GM19240 (cell line): ENCODE measurements at regions not wholly inside any gene's neighbourhood (a gene's known extent, or its start where the extent isn't known, plus 50 kb on each side); places are given as distances from the start of the nearest gene placed in this dataset.

Experiments
- DNase-seq: peaks from one replicate; pipeline ENCODE4 v3.0.0; 2011; ENCODE audit warnings: low spot score; ENCODE audit not compliant: insufficient read length

DNA sequence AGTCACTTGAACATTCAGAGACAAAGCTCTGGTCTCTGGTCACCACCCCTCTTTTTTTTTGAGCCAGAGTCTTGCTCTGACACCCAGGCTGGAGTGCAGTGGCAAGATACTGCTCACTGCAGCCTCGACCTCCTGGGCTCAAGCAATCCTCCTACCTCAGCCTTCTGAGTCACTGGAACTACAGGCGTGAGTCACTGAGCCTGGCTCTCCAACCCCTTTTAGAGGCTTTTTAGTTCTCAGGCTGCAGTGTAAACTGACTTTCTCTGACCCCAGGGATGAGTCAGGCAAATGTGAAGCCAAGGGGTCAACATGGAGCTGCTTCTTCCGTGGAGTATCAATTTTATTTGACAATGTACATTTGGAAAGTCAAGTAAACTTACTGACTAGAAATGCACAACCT, 229.2 kb downstream of the PTTG2 start:
- no peak for DNase-seq

DNA sequence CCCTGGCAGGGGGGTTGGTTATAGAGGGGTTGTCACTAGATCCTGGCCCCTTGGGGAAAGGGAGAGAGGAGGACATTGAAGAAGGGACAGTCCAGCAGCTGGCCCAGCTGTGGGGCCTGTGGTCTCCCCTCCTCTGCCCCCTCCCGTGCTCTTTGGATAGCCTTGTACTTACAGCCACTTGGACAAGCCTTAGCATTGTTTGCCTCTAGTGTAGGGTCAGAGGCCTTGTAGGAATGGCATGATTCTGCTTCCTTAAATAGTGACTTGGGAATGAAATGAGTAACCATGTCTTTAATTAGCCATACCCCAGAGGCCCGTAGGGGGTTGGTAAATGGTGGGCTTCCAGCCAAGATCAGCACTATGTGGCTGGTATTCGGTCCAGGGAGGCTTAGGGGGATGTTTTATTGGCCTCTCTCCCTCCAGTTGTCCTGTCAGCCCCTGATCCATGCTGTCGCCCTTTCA, 230.6 kb downstream of the PTTG2 start:
- DNase-seq: no peak

DNA sequence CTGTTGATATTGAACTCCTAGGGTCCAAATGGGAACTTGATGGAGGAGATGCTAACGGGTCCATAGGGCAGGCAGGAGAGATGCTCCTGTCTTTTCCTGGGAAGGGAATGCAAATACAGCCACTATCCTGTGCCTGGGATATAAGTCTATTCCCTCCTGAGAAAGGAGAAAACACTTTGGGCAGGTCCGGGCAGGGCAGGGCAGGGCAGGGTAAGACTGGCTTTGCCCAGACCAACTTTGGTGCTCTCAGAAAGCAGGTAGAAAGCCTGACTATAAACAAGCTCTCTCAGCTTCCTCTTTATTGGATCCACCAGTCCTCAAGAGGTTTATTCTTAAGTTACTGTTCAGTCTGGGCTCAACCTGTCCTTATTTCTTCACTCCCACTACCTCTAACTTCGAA, 232.3 kb downstream of the PTTG2 start:
- DNase-seq: no peak

DNA sequence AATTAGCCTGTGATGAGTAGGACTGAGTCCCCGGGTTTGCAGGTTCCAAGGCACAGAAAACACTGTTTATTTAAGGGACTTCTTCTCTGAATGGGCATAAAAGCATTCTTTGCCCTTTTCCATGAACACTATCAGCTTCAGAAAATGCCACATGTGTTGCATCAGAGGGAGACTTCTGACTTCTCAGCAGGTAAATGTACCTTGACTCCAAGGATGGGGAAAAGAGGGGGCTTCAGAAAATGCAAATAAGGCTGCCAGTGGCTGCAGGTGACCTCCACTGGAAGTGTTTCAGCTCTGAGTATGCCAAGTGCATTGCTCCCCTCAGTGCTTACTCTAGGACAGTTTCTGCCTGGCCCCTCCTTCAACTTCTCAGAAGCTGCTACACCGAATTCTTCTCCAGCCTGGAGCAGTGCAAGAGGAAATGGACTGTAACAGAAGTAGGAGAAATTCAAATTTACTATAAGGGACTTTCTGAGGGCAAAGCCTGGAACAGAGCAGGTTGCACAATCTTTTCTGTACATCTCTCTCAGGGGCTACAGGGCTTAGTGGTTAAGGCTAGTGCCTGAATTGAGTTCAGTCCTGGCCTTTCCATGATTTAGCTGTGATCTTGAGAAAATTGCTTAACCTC, 233.2 kb downstream of the PTTG2 start:
- no peak for DNase-seq

- DNase-seq: no peak
These were observed 233.9 kb downstream of the PTTG2 start for GRCh38 chr4:38194047-38194602.

DNA sequence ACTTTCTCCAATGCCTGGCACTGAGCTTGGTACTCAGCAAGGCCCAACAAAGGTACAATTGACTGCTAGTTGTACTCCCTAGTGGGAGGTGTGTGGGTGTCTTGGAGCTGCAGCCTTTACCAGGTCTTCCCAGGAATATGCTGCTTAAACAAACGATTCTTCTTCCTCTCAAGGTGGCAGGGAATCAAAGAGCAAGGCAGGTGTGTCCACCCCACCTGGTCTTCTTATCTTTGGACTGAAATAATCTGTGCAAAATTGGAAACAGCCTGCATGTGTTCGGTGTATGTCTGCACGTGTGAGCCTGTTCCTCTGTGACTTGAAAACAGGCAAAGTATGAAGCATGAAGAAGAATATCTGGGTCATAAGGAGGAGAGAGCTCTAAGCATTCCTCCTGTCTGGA, 235.3 kb downstream of the PTTG2 start:
- DNase-seq: no peak

GRCh38 chr4:38195911-38196310, 235.7 kb downstream of the PTTG2 start:
- no peak for DNase-seq

DNA sequence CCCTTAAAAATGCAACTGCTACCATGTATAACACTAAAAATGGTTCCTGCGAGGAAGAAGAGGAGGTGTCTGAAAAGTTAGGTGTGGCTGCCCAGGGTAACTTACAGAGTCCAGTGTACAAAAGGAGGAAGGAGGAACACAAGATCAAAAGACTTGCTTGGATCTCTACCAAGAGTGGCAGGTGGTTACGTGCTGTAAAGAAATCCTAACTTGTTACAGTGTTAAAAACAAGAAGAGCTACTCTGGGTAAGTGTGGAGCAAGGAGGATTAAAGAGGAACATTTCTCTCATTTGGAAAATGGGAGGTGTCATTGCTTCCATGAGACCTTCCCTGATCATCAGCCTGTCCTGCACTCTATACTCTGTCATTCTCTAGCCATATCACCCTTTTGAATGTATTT, 242.0 kb downstream of the PTTG2 start:
- no peak for DNase-seq

DNA sequence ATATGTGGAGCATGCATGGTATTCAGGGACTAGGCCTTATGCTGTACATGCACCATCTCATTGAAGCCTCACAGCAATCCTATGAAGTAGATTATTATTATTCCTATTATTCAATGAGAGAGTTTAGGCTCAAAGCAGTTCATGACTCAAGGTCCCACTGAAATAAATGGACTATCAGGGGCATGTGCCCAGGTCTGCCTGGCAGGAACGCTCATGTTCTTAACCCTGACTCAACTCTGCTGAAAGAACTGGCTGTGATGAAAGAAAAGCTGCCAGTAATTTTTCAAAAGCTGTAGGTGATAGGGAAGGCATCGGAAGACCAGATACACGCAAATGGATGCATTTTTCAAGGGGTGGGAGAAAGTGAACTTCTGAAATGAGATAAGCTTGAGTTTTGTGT, 243.4 kb downstream of the PTTG2 start:
- no peak for DNase-seq

- DNase-seq: no peak
These were observed 244.3 kb downstream of the PTTG2 start for GRCh38 chr4:38204339-38205035.

- no peak for DNase-seq
These were observed 245.1 kb downstream of the PTTG2 start for GRCh38 chr4:38205261-38205660.

DNA sequence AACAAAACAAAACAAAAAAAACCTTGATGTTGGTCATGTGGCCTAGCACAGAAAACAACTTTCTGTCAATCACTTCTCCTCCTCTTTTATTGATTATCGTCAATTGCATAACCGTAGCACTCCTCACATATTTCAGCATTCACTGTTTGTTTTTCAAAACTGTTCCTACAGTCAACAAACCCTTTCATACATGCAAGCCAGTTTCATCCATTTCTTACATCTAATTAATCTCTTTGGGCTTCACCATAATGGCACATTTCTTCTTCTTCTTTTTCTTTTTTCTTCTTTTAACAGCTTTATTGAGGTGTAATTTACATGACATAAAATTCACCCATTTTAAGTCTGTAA, 246.9 kb downstream of the PTTG2 start:
- no peak for DNase-seq

GRCh38 chr4:38209654-38210053, 249.5 kb downstream of the PTTG2 start:
- no peak for DNase-seq

GRCh38 chr4:38210396-38211114, 250.4 kb downstream of the PTTG2 start:
- DNase-seq: no peak

GRCh38 chr4:38211885-38212284, 251.7 kb downstream of the PTTG2 start:
- no peak for DNase-seq

DNA sequence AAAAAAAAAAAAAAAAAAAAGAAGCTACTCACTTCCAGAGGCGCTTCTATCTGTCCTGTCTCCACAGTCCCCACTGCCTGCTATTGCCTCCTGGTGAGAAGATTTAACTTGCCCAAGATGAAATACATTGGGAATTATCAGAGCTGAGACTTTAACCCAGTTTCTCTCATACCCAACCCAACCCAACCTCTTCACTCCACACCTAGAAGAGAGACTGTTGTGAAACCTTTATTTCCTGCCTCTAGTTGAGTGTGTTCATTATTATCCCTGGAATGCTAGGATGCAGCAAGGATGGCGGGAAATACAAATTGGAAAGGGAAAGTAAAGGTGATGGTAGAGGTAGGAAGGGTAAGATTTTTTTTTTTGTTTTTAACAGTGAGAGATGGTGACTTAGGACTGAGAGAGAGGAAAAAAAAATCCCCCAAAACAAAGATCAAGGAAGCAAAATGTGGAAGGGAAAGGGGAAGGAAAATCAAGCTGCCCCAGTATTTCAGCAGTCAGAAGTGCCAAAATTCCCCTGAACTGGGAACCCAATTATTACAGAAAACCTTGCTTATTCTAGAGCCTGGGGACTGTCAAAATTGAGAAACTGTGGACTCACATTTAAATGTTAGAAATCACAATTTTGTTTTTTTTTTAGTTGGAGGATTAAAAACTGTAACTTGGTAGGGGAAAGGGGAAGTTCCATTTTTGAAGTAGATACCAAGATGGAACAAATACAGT, 253.0 kb downstream of the PTTG2 start:
- no peak for DNase-seq

GRCh38 chr4:38222892-38223291, 262.7 kb downstream of the PTTG2 start:
- no peak for DNase-seq

DNA sequence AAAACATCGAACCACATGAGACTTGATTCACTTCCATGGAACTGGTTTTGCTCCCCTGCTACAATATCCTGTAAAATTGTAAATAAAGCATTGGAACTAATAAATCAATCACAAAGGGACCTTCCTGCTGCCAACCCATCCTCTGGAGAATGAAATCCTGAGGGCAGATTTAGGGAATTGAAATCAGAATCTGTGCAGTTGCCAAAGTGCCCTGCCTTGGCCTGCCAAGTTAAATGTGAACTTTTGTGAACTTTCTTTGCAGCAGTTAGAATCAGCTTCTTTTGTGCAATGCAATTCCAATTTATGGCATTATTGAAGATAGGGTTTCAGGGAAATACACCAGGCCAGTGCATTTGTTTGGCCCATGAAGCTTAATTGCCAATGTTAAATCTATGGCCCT, 263.1 kb downstream of the PTTG2 start:
- DNase-seq: no peak

GRCh38 chr4:38223782-38224236, 263.6 kb downstream of the PTTG2 start:
- DNase-seq: no peak

- no peak for DNase-seq
These were observed 264.7 kb downstream of the PTTG2 start for GRCh38 chr4:38224850-38225249.

DNA sequence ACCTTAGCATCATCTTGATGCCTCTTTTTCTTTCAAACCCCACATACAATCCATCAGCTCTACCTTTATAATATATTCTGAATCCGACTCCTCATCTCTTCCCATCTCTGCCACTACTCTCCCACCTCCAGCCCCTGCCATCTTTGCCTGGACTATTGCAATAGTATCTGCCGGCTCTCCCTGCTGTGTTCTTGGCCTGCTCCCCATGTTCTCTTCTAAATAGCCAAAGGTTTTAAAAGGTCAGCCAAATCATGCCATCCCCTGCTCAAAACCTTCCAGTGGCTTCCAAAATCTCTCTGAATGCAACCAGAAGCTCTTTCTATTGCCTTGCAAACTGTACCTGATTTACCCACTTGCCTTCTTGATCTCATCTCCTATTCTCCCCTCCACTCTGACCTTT, 266.0 kb downstream of the PTTG2 start:
- no peak for DNase-seq
